Embryonic facial prominence (tissue), 1 donor: ENCODE measurements at regions not wholly inside any gene's neighbourhood (a gene's known extent, or its start where the extent isn't known, plus 50 kb on each side); places are given as distances from the start of the nearest gene placed in this dataset.
A peak's percentile ranks its signal among the peaks of the same experiment; 100 is the strongest.

Experiments used
- DNase-seq: peaks from one replicate; pipeline ENCODE4 v3.0.0-alpha.2; 2016; ENCODE audit errors: extremely low spot score

DNA sequence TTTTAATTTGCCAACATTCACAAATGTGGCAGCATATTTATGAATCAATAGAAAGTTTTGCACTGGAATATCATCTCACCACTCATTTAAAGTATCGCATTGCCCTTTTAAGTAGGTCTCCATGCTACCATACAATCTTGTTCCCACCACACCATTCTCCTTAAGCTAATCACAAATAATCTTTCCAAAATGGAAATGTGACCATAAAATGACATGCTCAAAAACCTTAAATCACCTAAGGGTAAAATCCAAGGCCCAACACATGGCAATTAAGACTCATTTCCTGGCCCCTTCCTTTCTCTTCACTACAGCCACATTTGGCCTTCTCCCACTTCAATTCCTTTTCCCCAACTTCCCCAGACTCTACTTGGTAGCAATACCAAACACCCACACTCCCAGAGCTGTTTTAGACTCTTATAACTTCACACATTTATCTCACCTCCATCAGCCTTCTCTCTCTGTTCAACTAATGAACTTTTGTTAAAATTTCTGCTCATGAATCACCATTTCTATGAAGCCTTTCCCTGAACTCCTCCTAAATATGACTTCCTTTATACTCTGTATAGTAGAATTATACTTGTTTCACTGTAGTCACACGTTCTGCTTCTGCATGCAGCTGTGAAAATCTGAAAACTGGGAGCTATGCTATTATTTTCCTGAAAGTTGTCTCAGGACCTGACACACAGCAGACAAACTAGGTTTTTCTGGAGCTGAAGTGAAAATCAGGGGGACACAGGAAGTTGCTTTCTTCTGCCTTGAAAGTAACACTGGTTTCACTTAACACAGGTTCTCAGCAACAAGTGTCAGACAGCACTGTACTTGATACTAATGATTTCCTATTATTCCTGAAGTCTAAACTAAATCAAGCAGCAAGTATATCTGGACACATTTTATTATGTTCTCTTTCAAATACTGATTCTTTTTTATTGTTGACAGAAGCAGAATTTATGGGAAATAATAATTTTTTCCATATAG lies 303.9 kb downstream of the ZEB2 start:
- no peak for DNase-seq

DNA sequence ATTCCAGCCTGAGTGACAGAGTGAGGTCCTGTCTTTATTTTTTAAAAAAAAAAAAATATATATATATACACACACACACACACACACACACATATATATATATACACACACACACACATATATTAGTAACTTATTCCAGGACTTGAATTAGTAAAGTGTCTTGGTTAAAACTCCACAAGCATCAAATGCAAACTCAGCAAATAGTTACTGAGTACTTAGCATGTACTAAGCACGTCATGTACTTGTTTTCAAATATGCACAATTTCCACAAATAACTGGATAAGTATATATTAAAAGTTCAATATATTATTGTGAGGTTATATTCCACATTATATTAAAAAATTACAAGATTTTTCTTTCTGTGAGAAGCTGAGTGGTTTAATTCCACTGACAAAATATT lies 304.7 kb downstream of the ZEB2 start:
- DNase-seq = no peak

DNA sequence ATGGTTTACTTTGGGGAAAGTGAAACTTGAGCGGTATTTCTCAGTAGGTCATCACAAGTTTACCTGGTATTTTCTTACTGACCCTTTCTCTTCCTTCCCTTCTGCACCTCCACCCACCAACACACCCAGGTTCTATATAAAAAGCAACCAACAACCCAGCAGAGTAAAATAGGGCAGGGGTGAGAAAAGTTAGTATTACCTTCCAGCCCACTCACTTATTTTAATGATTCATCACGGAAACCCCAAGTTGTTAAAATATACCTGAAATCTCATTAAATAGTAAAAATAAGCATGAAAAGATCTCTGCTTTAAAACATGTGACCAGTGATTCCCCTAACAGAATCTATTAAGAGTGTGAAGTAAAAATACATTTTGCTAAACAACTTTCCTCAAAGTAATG lies 306.1 kb downstream of the ZEB2 start:
- DNase-seq = no peak

DNA sequence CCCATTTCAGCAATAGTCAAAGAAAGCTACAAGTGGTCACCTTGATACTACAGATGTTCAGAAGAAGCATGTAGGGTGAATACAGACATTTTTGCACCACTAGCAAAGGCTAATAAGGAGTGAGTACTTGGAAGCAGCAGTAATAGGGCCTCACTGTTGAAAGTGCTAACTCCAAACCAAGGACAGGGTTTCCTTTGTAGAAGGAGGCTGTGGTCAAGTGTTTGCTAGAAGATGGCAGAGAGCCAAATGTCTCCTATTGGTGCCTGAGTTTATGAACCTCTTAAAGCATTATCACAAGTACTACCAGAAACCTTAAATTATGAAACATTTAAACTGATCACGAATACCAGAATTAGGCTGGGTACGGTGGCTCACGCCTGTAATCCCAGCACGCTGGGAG lies 308.1 kb downstream of the ZEB2 start:
- DNase-seq = no peak

DNA sequence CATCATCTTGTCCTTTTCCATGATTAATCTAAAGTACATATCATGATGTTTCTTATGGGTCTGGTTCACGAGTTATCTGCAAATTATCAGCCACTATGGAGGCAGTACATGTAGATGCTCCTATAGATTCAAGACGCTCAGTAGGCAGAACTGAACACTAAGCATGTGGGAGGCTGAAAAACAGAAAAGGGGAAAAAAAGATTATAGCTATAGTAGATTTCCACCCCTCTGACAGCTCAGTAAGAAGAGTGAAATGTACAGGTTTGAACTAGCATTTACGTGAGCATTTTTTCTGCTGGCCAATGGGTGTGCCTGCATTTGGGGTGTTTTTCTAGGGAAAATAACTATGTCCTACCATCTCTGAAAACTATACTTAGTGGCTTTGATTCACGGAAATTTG lies 308.9 kb downstream of the ZEB2 start:
- peak; percentile 42 for DNase-seq

DNA sequence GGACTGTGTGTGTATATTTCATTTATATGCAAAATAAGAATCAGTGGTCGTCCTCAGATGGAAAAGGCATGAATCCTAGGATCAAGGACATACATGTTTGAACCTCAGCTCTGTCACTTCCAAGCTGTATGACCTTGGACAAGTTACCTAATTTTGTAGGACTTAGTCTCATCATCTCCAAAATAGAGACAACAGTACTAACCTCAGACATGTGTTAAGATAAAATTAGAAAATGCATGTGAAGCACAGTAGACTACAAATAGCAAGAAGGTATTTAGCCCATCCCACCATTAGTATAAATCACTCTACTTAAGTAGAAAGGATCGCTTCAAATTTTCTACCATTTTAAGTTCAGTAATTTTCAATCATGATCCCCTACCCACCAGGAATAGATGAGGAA lies 309.8 kb downstream of the ZEB2 start:
- DNase-seq = no peak

DNA sequence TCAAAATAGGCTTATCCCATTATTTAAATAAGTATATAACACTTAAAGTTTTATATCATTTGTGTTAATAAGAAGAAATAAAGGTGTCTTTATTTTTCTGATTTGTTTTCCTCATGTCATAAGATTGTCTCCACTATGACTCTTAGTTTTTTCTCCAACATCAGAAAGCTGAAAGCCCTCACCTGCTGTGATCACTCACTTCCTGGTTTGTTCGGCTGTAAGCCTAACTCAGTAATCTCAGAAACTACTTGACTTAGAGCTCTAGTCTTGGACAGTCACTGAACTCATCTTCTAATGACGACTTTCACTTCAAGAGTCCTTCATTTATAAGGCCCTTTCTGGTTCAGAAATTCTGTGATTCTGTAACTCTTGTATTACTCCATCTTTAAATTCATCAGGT lies 311.0 kb downstream of the ZEB2 start:
- no peak for DNase-seq

DNA sequence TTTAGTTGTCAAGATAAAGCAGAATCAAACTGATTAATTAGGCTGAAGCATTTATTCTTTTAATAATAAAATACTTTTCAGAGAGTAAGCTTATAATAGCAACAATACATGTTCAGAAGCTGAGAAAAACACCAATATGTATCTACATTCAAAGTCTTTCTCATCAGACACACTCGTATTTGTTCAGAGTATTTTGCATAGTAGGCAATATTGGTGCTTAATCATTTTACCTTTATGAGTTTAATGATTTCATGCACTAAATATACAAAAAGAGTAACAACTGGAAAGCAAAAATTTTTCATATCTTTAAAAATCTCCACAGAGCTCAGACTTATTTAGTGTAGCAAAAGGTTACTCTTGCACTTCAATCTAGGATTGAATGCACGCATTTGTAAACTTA lies 313.9 kb downstream of the ZEB2 start:
- DNase-seq = no peak

DNA sequence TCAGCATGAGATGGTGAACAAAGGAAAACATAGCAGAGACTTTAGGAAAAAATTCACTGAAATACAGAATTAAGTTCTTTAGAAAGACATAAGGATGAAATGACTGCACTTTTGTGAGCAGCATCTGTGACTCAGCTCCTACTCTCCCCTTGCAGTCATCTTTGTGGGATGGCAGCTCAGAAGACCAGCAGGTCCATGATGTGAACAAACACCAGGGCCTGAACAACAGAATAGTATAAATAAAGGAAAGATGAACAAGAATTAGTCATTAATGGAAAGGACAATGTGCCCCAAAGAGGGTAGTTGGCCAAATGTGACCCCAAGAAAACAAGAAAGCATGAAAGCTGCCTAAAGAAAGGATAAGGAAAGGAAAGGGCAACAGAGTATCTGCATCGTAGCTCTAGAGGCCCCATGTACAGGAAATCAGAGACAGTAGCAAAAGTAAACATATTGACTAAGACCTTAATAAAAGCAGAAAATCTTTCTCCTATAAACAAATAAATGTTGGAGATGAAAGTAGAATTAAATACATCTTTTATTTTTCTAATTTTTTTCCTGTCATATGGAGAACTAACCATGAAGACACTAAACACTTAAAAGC lies 318.0 kb downstream of the ZEB2 start:
- DNase-seq = no peak

DNA sequence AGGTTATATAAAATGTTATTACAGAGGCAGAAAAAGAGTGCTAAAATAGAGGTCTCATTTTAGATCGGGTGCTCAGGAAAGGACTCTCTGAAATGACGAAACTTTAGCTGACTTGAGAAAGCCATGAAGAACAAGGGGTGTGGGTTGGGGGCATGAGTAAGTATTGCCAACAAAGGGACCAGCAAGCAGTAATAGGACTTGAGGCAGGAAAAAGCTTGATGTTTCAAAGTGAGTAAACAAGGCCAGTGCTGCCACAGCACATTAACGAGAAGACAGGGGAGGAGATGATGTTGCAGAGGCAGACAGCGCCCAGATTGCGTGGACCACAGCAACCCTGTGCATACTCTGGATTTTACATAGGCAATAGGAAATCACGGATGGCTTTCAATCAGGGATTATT lies 318.8 kb downstream of the ZEB2 start:
- DNase-seq = no peak

DNA sequence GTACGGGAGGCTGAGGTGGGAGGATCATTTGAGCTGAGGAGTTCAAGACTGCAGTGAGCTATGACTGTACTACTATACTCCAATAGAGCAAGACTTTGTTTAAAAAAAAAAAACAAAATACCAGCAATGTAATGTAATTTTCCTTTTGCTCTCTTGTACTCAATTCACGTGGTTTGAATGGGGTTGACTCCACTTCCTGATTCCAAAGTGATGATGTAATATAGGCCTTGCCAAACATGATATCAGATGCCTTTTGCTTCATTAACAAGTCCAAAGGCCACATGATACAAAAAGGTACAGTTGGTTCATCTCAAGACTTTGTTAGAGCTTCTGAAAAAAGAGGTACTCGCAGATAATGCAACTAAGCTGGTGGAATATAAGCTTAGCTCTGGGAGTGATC lies 321.8 kb downstream of the ZEB2 start:
- DNase-seq = no peak

DNA sequence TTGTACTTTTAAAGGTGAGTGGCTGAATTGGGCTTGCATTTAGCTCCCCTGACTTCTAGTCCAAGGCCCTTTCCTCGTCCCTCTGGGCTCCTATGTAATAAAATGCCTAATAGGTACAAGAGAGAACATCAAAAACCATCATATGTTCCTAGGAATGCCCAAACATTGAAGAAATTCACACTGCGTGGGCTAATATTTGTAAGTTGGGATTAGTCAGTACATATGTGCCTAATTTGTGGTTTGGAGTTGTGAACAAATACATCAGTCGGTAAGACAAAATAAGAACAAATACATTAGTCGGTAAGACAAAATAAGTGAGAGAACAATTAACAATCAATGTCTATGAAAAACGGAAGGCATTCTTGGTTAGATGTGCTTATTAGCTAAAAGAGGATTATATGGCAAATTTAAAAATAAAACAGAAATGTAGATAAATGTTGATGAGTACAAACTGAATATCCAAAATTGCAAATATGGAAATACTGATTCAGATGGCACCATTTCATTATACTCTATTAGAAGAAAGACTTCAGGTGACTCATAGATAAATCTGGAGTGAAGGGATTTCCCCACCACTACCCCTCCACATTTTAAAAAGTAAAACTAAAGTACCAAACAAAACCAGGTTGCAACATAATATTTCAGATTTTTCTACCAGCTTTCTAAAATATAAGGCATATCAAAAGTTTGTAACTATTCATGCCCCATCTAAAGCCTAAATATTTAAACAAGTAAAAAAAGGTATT lies 325.4 kb downstream of the ZEB2 start:
- DNase-seq = no peak

DNA sequence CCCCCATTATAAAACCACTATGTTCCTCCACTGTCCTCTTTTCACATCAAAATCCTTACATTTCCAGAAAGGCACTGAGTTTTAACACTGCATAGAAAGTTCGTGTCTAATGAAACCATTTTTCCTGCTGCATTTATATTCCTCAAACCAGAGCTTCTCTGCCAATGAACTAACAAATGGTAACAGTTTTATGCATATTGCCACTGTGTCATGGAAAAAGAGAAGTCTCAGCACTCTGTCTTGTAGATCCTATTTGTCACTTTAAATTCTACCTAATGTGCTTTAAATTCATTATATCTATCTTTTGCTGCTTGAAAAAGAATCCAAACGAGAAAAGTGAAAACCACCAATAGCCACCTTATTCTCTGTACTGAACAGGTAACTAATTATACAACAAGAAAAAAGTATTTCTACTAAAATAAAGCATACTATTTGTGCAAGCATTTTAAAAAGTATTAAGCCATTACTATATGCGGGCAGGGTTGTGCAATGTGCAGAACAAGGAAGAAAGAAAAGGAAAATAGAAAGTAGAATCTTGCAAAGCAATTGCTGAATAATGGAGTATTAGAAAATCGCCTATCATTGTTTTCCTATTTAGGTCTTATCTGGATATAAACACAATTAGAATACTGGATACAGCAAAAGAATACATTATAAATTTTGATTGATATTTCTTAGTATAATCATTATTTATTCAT lies 328.9 kb downstream of the ZEB2 start:
- DNase-seq = no peak

DNA sequence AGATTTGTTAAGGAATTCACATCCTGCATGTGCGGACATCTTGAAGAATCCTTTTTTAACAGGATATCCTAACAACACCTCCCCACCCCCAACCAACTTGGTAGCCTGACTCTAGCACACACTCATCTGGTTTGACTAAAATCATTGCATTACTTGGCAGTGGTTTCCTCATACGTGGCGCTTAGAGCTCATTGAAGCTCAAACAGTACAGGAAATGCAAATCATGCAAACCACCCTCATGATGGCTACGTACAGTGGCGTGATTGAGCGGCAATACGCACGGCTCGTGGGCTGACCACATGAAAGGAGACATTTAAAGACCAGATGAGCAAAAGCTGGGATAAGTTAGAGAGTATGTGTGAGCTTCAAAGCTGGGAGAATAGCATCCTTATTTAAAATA lies 336.2 kb downstream of the ZEB2 start:
- peak; percentile 66 for DNase-seq

DNA sequence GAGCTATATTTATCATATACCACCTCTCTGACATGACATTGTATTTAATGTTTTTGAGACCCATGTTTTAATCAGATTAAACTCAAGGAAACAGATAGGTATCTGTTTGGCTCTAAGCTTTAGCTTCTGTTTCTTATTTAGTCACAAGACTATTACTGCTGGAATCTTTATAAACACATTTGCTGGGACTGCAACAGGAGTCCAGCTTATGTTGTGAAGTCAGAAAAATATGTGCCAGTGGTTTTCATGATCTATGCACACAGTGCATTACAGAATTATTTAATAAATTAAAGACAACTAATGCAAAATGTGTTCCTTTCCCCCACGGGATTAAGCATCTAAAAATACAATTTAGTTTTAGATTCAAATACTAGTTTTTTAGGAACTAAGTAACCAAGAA lies 338.9 kb downstream of the ZEB2 start:
- no peak for DNase-seq

DNA sequence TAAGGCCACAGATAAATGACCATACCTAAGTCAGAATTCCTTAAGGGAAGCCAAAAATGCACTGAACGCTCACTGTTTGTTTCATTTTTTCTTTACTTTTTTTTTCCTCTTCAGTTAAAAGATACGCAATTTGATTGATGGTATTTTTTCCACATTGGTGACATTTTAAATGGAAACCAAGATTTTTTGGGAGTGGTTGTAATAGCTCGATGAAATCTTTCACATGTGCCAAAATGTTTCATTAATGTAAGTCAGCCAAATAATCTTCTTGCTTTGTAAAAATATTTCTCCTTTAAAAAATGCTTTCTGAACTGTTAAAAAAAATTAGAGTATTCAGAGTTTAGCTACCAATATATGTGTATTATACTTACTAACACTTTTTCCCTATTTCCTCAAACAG lies 339.8 kb downstream of the ZEB2 start:
- no peak for DNase-seq

DNA sequence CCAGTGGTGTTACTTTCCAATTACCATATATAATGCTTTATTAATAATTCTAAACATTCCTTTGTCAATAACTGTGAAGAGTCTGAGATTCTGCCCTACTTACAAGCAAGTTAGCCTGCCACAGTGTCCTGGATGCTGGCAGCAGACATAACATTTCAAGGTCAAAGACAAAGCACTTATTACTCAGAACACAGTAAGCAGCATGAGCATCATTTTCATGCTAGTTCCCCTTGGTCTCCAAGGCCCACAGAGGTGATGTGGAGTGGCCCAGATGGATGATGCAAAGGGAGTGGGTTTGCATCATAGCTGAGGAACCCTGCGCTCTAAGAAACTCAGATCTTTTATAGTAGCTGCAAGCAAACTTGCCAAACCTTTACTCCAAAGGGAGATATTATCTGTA lies 349.7 kb downstream of the ZEB2 start:
- DNase-seq = no peak

DNA sequence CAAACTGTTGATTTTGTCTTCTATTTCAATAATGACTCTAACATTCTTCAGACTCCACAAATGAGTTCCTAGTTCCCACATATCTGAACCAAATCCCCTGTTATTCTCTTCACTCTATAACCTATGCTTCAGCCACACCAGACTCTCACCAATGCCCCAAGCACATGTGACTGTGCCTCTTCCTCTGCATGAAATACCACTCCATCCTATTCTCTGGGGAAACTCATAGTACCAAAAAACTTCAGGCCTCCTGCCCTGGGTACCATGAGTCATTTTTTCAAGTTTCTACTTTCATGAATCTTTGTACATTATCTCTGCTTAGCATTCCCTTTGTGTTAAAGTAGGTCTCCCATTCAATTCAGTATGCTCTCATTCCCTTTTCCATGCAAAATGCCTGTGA lies 353.2 kb downstream of the ZEB2 start:
- no peak for DNase-seq

DNA sequence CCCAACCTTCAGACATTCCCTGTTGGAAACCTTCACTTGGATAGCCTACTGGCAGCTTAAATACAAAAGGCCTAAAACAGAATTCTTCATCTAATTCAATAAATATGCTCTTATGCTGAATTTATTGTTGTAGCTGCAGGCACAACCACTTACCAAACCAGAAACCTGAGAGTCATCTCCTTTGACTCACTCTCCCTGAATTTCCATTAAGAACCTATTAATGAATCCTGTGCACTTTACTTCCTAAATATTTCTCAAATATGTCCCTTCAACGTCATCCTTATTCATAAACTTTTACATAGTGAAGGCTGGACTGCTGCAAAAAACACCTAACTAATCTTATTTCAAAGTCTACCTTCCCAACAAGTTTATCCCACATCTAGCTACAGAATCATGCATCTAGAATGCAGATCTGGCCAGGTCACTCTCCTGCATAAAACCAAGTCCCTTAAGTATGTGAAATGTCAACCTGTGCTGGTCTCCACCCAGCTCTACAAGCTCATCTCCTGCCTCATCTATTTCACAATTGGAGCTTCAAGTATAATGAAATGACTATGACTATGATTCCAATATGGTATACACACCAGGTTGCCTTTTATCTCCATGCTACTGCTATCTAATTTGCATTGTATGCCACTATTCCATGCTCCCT lies 354.2 kb downstream of the ZEB2 start:
- no peak for DNase-seq

DNA sequence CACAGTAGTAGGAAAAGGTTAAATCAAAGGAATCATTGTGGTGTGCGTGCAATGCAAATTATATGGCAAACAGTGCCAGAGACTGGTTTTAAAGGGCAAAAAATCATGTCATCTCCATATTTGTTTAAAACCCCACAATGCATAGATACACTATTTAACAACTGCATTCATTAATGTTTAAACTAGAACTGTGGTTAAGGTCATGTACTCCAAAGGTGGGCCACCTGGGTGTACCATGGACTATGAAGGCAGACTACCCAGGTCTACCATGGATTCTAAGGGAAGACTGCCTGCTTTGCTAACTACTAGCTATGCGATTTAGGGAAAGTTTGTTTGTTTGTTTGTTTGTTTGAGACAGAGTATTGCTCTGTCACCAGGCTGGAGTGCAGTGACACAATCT lies 356.3 kb downstream of the ZEB2 start:
- no peak for DNase-seq

DNA sequence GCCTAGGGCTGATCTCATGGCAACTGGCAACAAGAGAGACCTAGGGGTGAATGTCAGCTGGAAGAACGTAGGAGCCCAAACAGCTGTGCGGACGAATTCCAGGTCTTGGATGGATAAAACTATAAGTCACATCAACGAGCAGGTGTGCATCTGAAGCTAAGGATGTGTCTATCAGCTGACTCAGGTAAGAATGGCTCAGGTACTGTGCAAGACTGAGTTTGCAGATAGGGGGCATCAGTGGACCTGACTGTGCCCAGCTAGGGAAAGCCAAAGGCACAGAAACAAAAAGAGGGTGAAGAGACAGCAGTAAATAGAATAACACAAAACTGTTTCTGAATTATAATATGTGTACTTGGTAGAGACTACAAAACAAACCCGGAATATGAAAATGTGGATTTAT lies 357.3 kb downstream of the ZEB2 start:
- no peak for DNase-seq

DNA sequence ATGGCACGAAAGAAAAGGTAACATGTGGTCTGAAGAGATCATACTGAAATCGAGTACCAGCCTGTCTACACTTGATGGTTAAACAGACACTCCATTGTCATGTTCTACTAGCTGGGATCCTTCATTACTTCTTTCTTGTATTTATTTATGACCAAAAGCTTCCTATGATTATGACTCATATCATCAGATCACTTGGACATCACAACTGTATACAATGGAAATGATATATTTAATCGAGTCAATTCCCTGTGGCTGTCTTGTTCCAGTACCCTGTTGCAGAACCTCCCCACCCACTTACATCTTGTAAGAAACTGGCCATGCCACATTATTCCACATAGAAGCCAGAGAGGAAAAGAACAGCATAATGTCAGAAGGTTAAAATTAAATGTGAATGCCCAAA lies 358.9 kb downstream of the ZEB2 start:
- DNase-seq = no peak
